Adipocyte (in vitro differentiated cells): ENCODE measurements at regions not wholly inside any gene's neighbourhood (a gene's known extent, or its start where the extent isn't known, plus 50 kb on each side); places are given as distances from the start of the nearest gene placed in this dataset.
"Not testable (repeated sequence)": the region's sequence is repeated elsewhere in the genome, so short reads cannot be mapped to it uniquely, and the experiment has no call there.

Experiments used
- DNase-seq: peaks from one replicate; pipeline ENCODE4 v3.0.0-alpha.2; 2015; ENCODE audit warnings: low read depth
- H3K27me3 ChIP-seq: replicated peaks from 2 replicates; pipeline ENCODE4 v1.7.0; 2013; ENCODE audit warnings: mild to moderate bottlenecking, low read length, moderate library complexity; ENCODE audit not compliant: control insufficient read depth, insufficient read depth
- H3K36me3 ChIP-seq: 2 replicates; pipeline ENCODE4 v1.7.0; 2013; ENCODE audit warnings: low read length, mild to moderate bottlenecking, moderate library complexity; ENCODE audit not compliant: control insufficient read depth, insufficient read depth, severe bottlenecking
- H3K4me1 ChIP-seq: 2 replicates; pipeline ENCODE4 v1.7.0; 2013; ENCODE audit warnings: mild to moderate bottlenecking, low read length, moderate library complexity; ENCODE audit not compliant: control insufficient read depth, insufficient read depth
- H3K4me3 ChIP-seq: 2 replicates; pipeline ENCODE4 v1.7.0; 2013; ENCODE audit warnings: mild to moderate bottlenecking, low read length, moderate library complexity
- H3K9ac ChIP-seq: 2 replicates; pipeline ENCODE4 v1.7.0; 2013; ENCODE audit warnings: mild to moderate bottlenecking, low read length, moderate library complexity
- H3K9me3 ChIP-seq: 2 replicates; pipeline ENCODE4 v1.7.0; 2013; ENCODE audit warnings: mild to moderate bottlenecking, low read length, moderate library complexity; ENCODE audit not compliant: control insufficient read depth

GRCh38 chr3:162599742-162600141 lies 1103.1 kb downstream of the OTOL1 start:
- not testable (repeated sequence) for H3K9ac ChIP-seq, H3K36me3 ChIP-seq, DNase-seq, H3K27me3 ChIP-seq, H3K9me3 ChIP-seq, H3K4me1 ChIP-seq, H3K4me3 ChIP-seq

- H3K9ac ChIP-seq, result no peak overlapping the region
- no peaks in the 10 kb centered on the region for H3K9me3 ChIP-seq
- DNase-seq, result no peak
- no peak overlapping the region for H3K4me3 ChIP-seq
- no peaks in the 10 kb centered on the region for H3K27me3 ChIP-seq
- H3K36me3 ChIP-seq, result no peaks in the 10 kb centered on the region
- H3K4me1 ChIP-seq, result no peaks in the 10 kb centered on the region
Measured at GRCh38 chr3:162601101-162601670, 1104.6 kb downstream of the OTOL1 start.

- Histone ChIP-seq H3K36me3 (no peaks in the 10 kb centered on the region), H3K4me3 (no peak overlapping the region), H3K27me3 (no peaks in the 10 kb centered on the region), H3K4me1 (no peaks in the 10 kb centered on the region), H3K9ac (no peak overlapping the region), H3K9me3 (no peaks in the 10 kb centered on the region)
- peak; percentile 20 for DNase-seq
Measured at GRCh38 chr3:162602619-162603018, 1106.0 kb downstream of the OTOL1 start.

- Histone ChIP-seq H3K36me3 (no peaks in the 10 kb centered on the region), H3K4me1 (no peaks in the 10 kb centered on the region), H3K4me3 (no peak overlapping the region), H3K27me3 (no peaks in the 10 kb centered on the region), H3K9ac (no peak overlapping the region), H3K9me3 (no peaks in the 10 kb centered on the region)
- DNase-seq, result peak; percentile 11
Measured at GRCh38 chr3:162605651-162606204, 1109.1 kb downstream of the OTOL1 start.

- DNase-seq, result no peak
- no peaks in the 10 kb centered on the region for H3K27me3 ChIP-seq
- no peak overlapping the region for H3K4me3 ChIP-seq
- no peaks in the 10 kb centered on the region for H3K4me1 ChIP-seq
- no peaks in the 10 kb centered on the region for H3K9me3 ChIP-seq
- H3K9ac ChIP-seq, result no peak overlapping the region
- H3K36me3 ChIP-seq, result no peaks in the 10 kb centered on the region
Measured at GRCh38 chr3:162610261-162610660, 1113.7 kb downstream of the OTOL1 start.

DNA sequence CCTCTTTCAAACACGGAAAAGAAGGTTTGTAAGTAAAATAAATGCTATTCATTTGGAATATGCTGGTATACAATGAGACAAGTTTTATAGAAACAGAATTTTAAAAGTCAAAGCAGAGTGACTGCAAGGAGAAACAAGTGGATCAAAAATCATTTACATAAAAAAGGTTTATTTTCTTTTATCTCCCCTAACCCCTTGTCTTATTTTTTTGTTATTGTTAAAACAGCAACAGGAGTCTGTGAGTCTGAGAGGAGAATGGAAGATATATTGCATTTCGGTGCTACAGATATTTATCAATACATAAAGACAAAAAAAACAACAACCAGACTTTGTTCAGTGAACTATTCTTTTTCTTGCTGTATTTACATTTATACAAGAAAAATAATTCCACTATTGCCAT lies 1116.4 kb downstream of the OTOL1 start:
- Histone ChIP-seq H3K4me3 (no peak overlapping the region), H3K9ac (no peak overlapping the region), H3K4me1 (no peaks in the 10 kb centered on the region), H3K27me3 (no peaks in the 10 kb centered on the region), H3K9me3 (no peaks in the 10 kb centered on the region), H3K36me3 (no peaks in the 10 kb centered on the region)
- no peak for DNase-seq

DNA sequence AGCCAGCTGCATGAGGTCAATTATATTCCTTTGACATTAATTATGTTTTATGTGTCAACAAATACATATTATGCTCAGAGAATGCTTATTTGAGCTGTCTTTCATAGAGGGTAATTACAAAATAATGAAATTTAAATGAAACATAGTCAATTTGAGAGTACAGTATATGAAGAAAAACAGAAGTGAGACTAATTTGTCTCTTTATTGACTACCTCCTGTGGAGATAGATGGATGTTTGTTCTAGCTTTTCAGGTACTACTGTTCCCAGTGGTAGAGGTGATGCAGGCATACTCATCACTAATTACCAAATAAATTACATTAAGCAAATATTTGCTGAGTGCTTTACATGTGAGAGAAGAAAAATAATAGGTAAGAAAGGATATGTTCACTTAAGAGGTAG lies 1129.6 kb downstream of the OTOL1 start:
- H3K4me1 ChIP-seq, result no peaks in the 10 kb centered on the region
- no peak overlapping the region for H3K9ac ChIP-seq
- no peaks in the 10 kb centered on the region for H3K36me3 ChIP-seq
- DNase-seq, result no peak
- H3K9me3 ChIP-seq, result peaks cover 5% of the 10 kb centered on the region
- H3K27me3 ChIP-seq, result no peaks in the 10 kb centered on the region
- no peak overlapping the region for H3K4me3 ChIP-seq

GRCh38 chr3:162628531-162628930 lies 1131.9 kb downstream of the OTOL1 start:
- Histone ChIP-seq H3K4me3 (no peak overlapping the region), H3K36me3 (no peaks in the 10 kb centered on the region), H3K9me3 (no peaks in the 10 kb centered on the region), H3K4me1 (no peaks in the 10 kb centered on the region), H3K9ac (no peak overlapping the region), H3K27me3 (no peaks in the 10 kb centered on the region)
- DNase-seq, result no peak

DNA sequence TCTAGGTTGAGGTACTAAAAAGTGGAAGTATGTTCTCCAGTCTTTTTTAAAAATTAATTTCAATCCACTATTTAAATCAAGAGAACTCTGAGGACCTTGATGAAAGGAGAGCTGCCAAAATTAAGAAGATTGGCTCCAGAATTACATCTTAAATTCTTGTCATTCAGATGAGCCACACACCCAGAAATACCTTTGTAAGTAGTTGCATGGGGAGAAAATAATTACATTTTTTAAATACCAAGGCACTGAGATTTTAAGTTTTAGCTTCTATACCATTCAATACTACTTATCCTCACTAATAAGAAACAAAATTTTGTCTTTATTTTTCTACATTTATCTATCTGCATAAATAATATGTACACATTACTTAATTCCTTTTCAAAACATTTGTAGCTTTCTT lies 1132.8 kb downstream of the OTOL1 start:
- Histone ChIP-seq H3K27me3 (no peaks in the 10 kb centered on the region), H3K9ac (no peak overlapping the region), H3K4me3 (no peak overlapping the region), H3K9me3 (no peaks in the 10 kb centered on the region), H3K36me3 (no peaks in the 10 kb centered on the region), H3K4me1 (no peaks in the 10 kb centered on the region)
- no peak for DNase-seq

DNA sequence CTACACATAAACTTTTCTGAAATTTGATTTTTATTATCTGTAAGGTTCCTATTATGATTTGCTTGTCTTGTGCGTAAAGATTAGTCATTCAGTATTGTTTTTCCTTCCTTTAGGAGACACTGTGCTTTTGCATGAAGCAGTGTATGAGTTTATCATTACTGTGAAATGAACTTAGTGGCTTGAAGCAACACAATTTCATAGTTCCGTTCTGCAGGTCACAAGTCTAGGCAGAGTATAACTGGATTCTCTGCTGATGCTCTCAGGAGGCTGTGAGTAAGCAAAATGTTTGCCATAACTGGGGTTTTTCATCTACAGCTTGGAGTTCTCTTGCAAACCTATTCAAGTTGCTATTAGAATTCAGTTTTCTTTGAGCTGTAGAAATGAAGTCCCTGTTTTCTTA lies 1136.1 kb downstream of the OTOL1 start:
- no peak overlapping the region for H3K9ac ChIP-seq
- H3K4me1 ChIP-seq, result no peaks in the 10 kb centered on the region
- no peak overlapping the region for H3K4me3 ChIP-seq
- peaks cover 8% of the 10 kb centered on the region for H3K9me3 ChIP-seq
- DNase-seq, result peak; percentile 13
- no peaks in the 10 kb centered on the region for H3K27me3 ChIP-seq
- H3K36me3 ChIP-seq, result no peaks in the 10 kb centered on the region

DNA sequence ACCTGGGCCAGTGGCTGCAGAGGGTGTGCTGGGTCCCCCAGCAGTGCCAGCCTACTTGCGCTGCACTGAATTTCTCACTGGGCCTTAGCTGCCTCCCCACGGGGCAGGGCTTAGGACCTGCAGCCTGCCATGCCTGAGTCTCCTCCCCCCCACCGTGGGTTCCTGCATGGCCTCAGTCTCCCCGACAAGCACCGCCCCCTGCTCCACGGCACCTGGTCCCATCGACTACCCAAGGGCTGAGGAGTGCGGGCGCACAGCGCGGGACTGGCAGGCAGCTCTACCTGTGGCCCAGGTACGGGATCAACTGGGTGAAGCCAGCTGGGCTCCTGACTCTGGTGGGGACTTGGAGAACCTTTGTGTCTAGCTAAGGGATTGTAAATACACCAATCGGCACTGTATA lies 1143.6 kb downstream of the OTOL1 start:
- H3K9ac ChIP-seq, DNase-seq, H3K4me3 ChIP-seq, H3K27me3 ChIP-seq, H3K4me1 ChIP-seq, H3K9me3 ChIP-seq, H3K36me3 ChIP-seq: not testable (repeated sequence)

DNA sequence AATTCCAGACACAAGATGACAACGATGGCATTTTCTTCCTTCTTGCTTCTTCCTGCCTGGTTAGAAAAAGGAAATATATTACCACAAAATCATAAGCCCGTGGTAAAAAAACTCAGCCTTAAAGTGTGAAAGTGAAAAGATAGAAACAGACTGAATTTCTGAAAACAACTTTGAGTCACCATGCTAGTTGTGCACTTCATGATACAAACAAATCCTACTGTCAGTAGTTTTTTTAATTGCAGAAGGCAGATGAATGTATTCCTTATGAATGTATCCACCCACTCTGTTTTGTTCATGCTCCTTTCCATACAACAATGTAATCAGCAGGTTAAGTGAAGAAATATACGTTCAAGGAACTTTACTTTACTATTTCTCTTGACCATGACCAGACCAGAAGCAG lies 1144.7 kb downstream of the OTOL1 start:
- Histone ChIP-seq H3K9me3 (peaks cover 8% of the 10 kb centered on the region), H3K9ac (no peak overlapping the region), H3K27me3 (no peaks in the 10 kb centered on the region), H3K4me3 (no peak overlapping the region), H3K4me1 (no peaks in the 10 kb centered on the region), H3K36me3 (no peaks in the 10 kb centered on the region)
- no peak for DNase-seq
